GM18867 (cell line): ENCODE measurements at regions not wholly inside any gene's neighbourhood (a gene's known extent, or its start where the extent isn't known, plus 50 kb on each side); places are given as distances from the start of the nearest gene placed in this dataset.

Source experiments
- ATAC-seq: cut with Tn5 transposase; IDR thresholded peaks from one replicate; pipeline ENCODE4 v1.9.1; 2021; ENCODE audit warnings: mild to moderate bottlenecking, moderate library complexity; ENCODE audit not compliant: unreplicated experiment

DNA sequence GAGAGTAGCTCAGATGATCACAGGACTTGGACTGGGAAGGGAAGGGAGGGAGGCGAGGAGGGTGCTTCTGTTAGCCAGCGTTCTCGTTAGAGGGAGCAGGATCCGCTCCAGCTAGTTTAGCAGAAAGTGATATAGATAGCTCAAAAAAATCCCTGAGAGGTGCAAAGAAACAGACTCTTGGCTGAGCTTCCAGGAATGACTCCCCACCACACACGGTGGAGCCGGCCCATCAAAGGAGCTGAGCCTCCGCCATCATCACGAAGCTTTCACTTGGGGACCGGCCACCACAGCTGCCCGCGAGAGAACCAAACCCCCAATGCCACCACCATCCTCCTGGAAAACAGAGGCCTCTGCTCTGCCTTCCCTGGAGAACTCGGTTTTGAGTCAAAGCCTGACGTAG, 124.6 kb upstream of the BCL2L14 start:
- no peak for ATAC-seq

DNA sequence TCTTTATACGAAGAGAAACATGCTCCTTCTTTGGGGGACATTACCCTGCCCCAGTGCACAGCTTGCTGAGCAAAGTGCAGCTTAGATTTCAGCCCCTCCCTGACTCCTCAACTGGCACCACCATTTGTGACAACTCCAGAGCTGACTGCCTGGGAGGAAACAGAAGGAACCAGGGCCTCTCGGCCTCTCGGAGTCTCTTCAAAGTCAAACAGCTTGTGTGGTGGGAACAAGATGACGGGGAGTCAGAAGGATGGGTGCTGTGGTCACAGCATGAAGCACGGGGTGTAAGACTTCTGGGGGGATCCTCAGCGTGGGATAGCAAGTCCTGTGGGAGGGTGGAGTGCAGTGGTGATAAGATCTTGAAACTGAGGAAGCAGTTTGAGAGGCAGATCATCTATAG, 123.5 kb upstream of the BCL2L14 start:
- ATAC-seq = no peak

DNA sequence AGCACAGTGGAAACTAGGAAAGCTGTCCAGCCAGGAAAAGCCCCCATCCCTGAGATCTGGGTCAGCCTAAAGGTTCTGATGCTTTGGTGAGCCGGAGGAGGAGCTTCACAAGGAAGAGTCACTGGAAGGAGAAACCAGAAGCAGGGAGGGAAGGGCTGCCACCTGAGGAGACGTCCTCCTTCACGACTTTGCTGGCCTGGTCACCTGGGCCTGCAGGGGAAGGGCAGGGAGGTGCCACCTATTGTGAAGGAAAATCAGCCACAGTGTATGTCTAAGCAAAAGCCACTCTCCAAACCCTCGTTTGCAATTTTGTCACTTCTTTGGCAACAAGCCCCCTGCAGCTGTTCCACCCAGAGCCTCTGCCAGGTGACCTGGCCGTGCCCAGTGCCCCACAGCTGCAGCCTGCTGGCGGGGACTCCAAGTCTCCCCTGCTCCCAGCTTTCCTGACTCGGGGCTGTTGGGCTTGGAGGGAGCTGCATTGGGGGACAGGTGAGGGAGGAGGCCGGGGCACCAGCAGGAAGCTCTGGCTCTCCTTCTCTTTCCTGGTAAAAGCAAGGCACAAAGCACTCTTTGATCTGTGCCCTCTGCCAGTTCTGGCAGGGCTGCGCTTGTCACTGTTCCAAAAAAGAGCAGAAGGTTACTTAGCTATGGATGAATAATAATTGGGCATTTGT, 120.9 kb upstream of the BCL2L14 start:
- no peak for ATAC-seq

DNA sequence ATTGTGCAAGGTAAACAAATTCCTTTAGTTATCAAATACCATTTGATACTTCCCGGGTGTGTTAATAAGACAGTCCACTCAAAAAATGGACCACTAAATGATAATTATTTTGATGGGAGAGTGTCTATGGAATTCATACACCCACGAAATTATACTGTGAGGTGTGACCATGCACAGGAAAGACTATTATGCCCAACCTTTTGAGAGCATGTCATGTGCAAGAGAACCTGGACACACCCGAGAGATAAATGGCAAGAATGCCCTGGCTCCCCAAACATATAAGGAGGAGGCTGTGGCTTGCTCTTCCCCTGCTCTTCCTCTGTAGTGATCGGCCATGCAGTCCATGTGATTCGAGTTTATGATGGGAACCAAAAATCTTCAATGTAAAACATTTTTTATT, 119.5 kb upstream of the BCL2L14 start:
- no peak for ATAC-seq

DNA sequence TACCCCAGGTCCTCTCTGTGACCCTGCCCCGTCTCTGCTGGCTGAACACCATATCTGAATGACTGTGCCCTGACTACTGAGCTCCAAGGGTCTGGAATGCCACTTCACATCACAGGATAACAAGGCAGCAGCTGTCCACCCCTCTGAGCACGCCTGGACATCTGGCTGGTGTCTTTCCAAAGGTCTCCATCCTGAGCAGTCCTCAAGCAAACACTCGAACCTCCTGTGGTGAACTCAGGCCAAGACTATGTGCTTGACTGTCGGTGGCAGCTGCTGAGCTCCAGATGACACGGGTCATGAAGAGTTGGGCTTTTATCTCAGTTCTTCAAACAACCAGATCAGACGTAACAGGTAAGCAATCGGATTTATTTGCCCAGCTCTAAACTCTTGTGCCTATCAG, 117.2 kb upstream of the BCL2L14 start:
- no peak for ATAC-seq

DNA sequence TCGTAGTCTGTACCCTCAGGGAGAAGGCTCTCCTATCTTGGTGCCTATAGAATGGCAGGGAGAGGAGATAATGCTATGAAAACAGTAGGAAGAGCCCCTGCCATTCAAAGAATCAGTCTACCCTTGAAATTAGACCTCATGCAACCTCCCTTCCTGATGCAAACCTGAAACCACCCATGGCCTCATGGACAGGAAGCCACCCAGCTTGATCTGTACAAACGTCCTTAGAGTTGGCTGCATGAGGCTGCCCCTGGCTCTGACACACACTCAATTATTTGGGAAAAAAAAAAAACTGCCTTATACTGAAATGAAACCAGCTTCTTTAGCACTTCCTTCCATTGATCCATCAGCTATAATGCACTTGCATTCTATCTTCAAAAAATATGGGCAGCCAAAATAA, 116.6 kb upstream of the BCL2L14 start:
- ATAC-seq = no peak

DNA sequence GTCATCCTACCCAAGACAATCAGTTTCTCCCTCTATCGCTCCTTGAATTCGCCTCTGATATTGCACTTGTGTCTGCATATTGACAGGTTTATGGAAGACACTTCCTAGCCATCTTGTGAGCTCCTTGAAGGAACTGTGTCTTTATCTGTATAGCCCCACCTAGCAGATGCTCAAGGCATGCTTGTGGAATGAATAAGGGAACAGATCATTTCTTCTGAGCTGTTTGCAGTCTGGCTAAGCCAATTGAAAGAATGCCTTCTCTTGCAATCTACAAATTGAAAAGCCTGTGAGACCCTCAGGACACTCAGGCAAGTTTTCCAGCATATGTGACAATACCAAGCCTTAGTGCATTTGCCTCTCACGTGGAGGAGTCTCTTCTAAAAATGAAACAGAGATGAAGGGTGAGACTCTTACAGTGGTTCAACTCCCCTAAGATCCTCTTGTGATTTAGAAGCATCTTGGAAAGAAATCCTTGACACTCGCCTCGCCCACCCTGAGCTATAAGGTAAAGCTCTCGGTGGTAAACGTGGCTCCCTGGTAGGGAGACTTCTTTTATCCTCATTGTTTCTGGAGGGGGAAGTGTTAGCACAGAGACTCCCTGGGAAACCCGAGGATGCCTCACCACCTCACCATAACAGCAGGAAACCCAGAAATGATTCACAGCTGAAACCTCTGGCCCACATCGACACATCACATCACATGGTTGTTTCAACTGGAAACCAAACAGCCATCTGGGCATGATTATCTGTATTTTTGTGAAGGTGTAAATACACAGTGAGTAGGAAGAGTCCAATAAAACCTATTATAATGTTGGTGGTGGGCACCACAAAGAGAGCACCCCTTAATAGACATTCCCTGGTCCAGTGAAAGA, 112.3 kb upstream of the BCL2L14 start:
- ATAC-seq = no peak

DNA sequence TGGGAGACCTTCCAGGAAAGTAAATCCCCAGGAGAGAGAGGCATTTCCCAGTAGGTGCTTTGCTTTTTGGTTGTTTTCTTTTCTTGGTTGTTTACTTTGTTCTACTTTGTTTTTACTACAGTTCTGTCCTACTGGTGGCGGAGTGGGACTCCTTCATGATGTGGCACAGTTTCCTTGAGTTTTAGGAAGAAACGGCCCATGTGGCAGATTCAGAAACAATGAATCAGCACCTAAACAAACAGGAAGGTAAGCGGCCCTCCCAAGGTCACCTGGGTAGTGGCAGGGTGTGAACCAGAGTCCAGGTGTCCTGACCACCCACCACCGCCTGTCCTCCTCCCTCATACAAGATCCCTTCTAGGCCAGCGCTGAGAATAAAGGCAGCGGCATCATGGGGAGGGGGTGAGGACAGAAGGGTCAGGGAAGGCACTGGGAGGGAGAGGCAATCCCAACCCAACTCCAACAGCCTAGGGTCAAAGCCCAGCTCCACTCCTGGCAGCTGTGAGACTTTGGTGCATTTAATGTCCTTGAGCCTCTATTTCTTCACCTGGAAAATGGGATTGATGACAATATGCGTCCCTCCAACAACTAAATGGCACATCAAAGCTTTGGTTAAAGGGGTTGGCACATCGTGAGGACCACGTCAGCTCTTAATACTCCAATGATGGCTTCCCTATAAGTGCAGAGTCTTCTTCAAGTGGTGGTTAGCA, 111.5 kb upstream of the BCL2L14 start:
- no peak for ATAC-seq

DNA sequence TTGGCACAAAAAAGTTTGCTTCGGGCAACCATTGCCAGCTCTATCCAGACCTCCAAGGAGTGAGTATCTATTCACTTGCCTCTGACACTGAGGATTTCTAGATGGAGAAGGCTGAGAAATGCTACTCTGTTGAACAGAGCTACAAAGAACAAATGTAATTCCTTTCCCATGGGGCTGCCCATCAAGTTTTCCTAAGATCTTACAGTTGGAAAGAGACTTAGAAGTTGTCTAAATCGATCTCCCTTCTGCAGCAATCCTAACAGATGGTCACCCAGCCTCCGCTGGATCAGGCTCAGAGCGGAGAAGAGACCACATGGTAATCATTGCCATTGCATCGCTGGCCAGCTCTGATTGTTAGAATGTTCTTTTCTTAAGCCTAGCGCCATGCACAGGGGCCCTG, 110.1 kb upstream of the BCL2L14 start:
- ATAC-seq = no peak

DNA sequence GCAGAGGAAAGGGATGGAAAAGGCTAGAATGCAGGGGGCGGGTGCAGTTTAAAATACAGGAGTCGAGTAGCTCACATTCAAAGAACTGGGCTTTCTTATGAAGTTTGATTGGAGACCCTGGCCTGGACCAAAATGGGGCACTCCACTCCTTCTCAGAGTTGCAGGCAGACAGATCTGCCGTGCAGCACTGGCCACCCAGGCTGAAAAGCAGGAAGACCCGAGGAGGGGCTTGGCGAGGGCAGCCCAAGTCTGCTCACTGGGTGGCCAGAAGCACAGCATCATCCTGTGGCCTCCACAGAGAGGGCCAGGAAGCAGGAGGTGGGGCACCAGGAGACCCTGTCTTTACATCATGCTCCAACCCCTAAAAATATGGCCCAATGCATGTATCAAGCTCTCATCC, 109.1 kb upstream of the BCL2L14 start:
- ATAC-seq = no peak

DNA sequence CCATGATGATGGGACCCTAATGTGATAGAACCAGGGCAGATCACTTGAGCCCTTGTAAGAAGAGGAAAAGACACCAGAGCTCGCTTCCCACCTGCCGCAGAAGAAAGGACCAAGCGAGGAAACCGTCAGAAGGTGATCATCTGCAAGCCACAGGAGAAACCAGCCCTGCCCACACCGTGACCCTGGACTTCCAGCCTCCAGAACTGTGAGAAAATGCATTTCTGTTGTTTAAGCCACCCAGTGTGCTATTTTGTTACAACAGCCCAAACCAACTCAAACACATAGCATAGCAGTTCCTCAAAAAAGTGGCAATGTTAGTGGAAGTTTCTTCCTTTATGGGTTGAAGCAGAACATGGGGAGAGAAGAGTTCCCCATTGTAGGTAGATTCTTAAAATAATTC, 107.9 kb upstream of the BCL2L14 start:
- no peak for ATAC-seq

DNA sequence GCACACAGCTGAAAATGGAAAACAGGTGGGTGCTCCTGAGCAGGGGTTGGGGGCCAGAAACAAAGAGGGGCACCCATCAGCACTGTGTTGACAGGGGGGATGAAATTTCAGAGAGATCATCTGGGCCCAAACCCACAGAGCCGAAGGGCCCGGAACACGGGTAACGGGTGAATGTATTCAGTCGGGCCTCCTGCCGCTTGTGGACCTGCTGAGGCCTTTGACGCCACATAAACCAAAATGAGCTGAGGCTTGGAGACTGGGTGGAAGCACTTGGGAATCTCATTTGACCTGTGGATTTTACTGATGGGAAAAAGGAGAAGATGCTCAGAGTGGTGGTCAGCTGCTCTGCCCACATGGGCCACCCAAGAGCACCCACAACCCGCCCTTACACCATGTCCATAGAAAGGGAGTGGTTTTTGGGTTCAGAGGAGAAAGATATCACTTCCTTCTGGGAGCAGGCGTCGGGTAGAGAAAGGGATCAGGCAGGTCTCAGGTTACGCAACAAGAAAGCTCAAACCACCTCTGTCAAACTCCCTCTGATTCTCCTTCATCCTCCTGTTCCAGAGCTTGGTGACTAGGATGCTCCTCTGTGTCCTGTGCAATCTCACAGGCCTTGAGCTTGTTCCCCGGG, 106.8 kb upstream of the BCL2L14 start:
- no peak for ATAC-seq

DNA sequence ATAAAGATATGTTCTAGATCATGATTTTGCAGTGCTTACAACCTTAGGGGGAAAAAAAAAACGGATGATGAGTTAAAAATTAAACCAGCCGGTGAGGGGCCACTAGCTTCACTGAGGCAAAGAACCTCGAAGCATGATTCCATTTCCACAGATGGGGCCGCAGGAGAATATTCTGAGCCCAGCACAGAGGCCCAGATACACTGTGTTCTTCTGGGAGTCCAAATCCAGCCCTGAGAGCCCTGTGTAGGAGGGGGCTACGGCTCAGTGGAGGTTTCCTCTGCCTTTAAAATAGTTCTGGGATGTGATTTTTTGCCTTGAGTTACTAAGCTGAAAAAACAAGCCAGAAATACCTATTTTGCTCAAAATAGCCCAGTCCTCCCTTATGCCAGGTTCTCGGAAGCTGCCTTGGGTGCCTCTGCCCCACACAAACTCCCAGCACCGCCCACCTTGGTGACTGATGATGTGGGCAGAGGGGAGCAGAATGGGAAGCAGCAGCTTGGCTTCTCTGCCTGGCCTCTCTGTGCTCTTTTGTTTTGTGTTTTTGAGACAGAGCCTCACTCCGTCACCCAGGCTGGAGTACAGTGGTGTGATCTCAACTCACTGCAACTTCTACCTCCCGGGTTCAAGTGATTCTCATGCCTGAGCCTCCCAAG, 105.4 kb upstream of the BCL2L14 start:
- ATAC-seq = no peak

DNA sequence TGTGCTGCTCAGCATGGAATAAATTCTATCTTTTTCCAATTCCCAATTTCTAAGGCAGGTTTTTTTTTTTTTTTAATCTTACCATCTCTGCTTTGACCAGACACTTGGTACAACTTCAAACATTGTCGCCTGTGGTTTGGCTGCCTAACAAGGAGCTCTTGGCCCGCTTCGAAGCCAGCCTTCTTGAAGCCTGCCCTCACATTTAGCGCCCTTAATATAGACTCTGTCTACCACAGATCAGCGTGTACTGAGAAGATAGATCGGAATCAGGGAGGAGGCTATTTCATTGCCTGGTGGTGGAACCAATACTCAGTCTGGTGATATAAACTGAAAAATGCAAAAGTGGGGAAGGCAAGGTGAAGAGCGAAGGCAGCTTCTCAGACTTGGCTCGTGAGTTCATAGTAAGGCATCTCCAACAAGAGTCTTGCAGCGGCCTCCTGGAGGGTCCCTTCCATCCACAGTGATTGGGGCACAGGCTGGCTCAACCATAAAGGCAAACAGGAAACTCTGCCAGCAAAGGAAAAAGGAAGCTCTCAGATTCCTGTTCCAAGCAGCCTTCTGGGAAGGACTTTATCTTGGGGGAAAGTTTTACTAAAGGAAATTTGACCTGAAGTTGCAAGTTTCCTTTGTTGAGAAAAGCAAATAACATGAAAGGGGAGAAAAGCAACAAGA, 103.2 kb upstream of the BCL2L14 start:
- ATAC-seq = no peak

DNA sequence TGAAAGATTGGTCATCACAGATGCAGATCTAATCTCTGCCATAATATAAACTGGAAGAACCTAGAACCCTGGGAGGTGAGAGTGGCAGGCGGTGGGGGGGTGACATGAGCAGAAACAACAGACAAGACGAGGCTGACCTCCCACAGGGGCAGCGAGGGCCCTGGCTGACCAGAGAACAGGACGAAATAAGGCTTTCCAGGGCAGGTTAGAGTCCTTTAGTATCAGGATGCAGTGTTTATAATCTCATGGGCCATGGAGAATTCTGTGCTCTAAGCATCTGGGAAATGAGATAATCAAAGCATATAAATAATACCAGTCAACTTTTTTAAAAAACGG, 102.7 kb upstream of the BCL2L14 start:
- no peak for ATAC-seq

DNA sequence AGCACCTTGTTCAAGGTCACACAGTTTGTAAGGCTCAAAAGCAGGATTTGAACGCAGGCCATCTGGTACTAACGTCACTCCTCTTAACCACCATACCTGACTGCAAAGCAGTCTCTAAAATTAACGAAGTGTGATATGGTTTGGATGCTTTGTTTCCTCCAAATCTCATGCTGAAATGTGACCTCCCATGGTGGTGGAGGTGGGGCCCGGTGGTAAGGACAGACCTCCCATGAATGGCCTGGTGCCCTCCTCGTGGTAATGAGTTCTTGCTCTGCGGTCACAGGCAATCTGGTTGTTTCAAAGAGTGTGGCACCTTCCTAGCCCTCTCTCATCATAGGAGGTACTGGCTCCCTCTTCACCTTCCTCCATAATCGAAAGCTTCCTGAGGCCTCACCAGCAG, 102.2 kb upstream of the BCL2L14 start:
- no peak for ATAC-seq

DNA sequence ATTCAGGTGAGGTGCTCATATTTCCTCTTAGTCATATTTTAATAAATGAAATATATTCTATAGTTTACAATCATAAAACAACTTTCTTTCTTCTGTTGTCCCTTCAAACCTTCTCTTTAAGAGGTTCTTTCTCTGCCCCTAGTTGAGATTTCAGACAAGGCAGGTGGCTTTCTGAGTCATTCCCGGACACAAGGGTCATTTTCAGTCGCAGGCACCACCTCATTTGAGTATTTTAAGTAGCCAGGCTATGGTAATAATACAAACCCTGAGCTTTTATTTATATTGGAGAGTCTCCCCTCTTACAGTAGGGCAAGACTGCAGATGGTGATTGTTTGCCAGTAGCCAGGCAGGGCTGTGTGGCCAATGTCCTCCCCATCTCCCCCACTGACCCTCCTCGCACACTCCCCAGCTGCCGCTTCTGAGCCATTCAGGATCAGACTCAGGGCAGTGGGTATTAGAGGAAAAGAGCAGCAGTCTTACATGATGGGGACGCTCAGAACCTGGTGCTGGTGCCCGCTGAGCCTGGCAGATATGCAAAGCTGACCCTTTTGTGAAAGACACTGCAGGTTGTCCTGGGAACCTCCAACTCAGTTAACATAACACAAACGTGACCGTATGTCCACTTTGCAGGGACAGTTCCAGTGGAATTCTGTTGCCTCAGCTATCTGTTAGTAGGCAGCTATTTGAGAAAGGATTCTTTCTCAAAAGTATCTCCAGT, 101.1 kb upstream of the BCL2L14 start:
- peak; percentile 86 for ATAC-seq

DNA sequence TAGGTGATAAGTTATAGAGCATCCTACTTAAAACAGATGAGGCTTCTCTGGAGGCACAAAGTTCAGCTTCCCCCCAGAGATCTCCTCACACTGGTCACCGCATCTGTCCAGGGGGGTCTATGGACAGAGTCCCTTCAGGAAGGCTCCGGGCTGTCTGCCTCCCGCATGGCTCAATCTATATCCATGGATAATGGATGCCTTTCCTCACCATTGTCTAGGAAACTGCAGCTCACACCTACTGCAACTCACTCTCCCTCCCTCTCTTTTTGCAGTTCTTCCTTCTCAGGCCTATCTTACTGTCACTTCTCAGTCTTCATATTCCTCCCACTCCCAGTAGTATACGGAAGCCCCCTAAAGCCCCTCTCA, 100.6 kb upstream of the BCL2L14 start:
- ATAC-seq = no peak

DNA sequence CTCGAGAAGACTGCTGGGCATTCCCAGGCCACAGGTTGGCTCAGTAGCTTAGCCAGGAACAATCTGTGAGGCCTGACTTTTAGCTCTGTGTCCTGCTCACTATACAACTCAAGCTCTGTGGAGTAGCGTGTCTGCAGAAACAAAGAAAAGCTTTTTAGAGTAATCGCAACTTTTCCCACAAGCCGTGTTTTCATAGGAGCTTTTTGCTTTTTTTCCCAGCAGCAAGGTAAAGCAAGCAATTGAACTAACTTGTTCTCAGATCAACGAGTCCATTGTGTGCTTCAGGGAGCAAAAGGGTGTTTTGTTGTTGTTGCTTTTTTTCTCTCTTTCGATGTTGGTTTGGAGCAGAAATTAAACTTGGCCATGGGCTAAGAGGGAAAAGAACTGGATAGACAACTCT, 97.3 kb upstream of the BCL2L14 start:
- ATAC-seq = no peak

DNA sequence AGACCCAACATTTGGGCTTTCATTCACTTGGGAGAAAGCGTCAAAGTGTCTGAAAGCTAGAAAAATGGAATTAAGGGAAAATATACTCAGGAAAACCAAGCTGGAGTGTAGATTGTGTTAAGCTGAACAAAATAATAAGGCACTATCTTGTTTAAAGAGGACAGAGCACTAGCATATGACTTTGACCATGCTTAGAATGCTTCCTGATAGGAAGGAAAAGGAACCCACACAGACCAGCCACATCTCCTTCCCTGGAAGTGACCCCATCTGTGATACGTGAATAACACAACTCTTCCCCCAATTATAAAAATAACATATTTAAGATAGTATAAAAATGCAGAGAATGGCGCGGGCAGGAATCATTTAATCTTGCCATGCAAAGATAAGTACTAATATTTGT, 94.7 kb upstream of the BCL2L14 start:
- no peak for ATAC-seq
